Gastroesophageal sphincter (tissue), 3 donors: ENCODE measurements at regions not wholly inside any gene's neighbourhood (a gene's known extent, or its start where the extent isn't known, plus 50 kb on each side); places are given as distances from the start of the nearest gene placed in this dataset.

Source experiments
- POLR2A ChIP-seq, 2 donors: fragments of 450-650 bp; IDR thresholded peaks; one replicate each; pipeline ENCODE4 v1.6.1; 2017; ENCODE audit warnings: antibody characterized with exemption in 2 of 2, mild to moderate bottlenecking in 2 of 2, moderate library complexity in 1 of 2
- POLR2AphosphoS5 ChIP-seq: sonication (generic); formaldehyde crosslinking; IDR thresholded peaks from one replicate; pipeline ENCODE4 v1.6.1; 2017; ENCODE audit warnings: antibody characterized with exemption
- TF ChIP-seq, protein P1 (sequence below), 4 experiments: fragments of 200-600 bp in 2 of 4; fragments of 450-650 bp in 2 of 4; sonication (generic) in 1 of 4; IDR thresholded peaks; one replicate each; pipeline ENCODE4 v1.5.1; 2017 to 2019; ENCODE audit warnings: antibody characterized with exemption in 4 of 4, mild to moderate bottlenecking in 2 of 4, moderate library complexity in 2 of 4

DNA sequence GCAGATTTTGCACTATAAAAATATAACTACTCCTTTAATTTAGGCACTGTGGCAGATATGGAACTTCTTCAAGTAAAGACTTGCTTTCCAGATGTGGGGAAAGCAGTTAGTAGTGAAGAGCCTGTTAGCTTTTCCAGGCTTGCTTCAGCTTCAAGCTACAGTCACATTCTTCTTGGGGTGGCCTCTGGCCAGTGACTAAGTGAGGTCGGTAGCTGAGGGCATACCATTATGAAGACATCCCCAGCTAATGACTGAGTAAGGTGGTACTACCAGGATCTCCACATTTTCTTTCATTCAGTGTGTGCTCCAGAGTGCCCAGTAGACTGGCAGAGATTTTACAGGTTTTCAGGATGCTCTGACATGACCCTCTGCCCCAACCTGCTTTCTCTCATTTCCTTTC is 167.1 kb upstream of the KIF2B start:
- TF ChIP-seq POLR2A (IDR thresholded peaks at IDR 0.05) (no peak), POLR2AphosphoS5 (no peak)
- TF ChIP-seq, protein P1, sequence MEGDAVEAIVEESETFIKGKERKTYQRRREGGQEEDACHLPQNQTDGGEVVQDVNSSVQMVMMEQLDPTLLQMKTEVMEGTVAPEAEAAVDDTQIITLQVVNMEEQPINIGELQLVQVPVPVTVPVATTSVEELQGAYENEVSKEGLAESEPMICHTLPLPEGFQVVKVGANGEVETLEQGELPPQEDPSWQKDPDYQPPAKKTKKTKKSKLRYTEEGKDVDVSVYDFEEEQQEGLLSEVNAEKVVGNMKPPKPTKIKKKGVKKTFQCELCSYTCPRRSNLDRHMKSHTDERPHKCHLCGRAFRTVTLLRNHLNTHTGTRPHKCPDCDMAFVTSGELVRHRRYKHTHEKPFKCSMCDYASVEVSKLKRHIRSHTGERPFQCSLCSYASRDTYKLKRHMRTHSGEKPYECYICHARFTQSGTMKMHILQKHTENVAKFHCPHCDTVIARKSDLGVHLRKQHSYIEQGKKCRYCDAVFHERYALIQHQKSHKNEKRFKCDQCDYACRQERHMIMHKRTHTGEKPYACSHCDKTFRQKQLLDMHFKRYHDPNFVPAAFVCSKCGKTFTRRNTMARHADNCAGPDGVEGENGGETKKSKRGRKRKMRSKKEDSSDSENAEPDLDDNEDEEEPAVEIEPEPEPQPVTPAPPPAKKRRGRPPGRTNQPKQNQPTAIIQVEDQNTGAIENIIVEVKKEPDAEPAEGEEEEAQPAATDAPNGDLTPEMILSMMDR (IDR thresholded peaks at IDR 0.05) = no peak
